Stomach (tissue), 4 donors: ENCODE measurements at regions not wholly inside any gene's neighbourhood (a gene's known extent, or its start where the extent isn't known, plus 50 kb on each side); places are given as distances from the start of the nearest gene placed in this dataset.

Experiments
- CTCF ChIP-seq, 7 experiments: fragments of 450-650 bp in 4 of 7; fragments of 200-600 bp in 3 of 7; sonication (generic) in 3 of 7; IDR thresholded peaks; one replicate each; pipeline ENCODE4 v1.5.1; 2016 to 2019; ENCODE audit warnings: antibody characterized with exemption in 7 of 7, control low read depth in 2 of 7, mild to moderate bottlenecking in 1 of 7
- EP300 ChIP-seq: sonication (generic); formaldehyde crosslinking; IDR thresholded peaks from one replicate; pipeline ENCODE4 v1.6.1; 2017; ENCODE audit warnings: antibody characterized with exemption
- POLR2A ChIP-seq, 4 donors: fragments of 450-650 bp; IDR thresholded peaks; one replicate each; pipeline ENCODE4 v1.6.1; 2016; ENCODE audit warnings: antibody characterized with exemption in 4 of 4, control low read depth in 2 of 4, mild to moderate bottlenecking in 1 of 4, moderate library complexity in 1 of 4
- POLR2AphosphoS5 ChIP-seq, 3 donors: sonication (generic); formaldehyde crosslinking; IDR thresholded peaks; one replicate each; pipeline ENCODE4 v1.6.1; 2016; ENCODE audit warnings: antibody characterized with exemption in 3 of 3

GRCh38 chr13:88745011-88745410 lies 1073.8 kb downstream of the SLITRK5 start:
- TF ChIP-seq CTCF (IDR thresholded peaks at IDR 0.05), result no peak
- no peak for TF ChIP-seq POLR2A (IDR thresholded peaks at IDR 0.05)
- no peak for TF ChIP-seq EP300
- no peak for TF ChIP-seq POLR2AphosphoS5 (IDR thresholded peaks at IDR 0.05)
